ENCODE measurements at regions not wholly inside any gene's neighbourhood (a gene's known extent, or its start where the extent isn't known, plus 50 kb on each side); places are given as distances from the start of the nearest gene placed in this dataset.

GRCh38 chr5:8058616-8059190, 189.8 kb downstream of the MTRR start:
- TF ChIP-seq CTCF (IDR thresholded peaks at IDR 0.05) (no peak), POLR2A (IDR thresholded peaks at IDR 0.05) (no peak)

Measured in lower leg skin (tissue), 3 donors.